HG03095 (cell line): ENCODE measurements at regions not wholly inside any gene's neighbourhood (a gene's known extent, or its start where the extent isn't known, plus 50 kb on each side); places are given as distances from the start of the nearest gene placed in this dataset.
"Not testable (repeated sequence)": the region's sequence is repeated elsewhere in the genome, so short reads cannot be mapped to it uniquely, and the experiment has no call there.

Experiments used
- ATAC-seq: cut with Tn5 transposase; IDR thresholded peaks from one replicate; pipeline ENCODE4 v1.9.1; 2021; ENCODE audit warnings: moderate library complexity; ENCODE audit not compliant: unreplicated experiment

DNA sequence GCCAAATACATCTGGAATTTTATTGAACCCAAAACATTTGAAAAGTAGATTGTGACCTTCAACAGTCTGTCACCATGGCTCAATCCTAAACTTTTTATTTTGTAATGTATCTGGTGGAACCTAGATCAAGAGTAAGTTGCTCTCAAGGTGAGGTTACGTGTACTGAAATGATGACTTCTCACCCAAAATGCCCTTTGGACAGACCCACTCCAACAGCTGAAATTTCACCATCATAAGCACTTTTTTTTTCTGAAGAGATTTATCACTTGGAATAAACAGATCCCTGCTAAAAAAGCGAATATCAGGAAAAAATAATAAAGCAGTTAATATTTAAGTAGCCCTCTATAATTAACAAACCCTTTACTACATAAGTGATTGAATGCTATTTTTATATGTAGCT is 155.0 kb upstream of the FBXL7 start:
- no peak for ATAC-seq

DNA sequence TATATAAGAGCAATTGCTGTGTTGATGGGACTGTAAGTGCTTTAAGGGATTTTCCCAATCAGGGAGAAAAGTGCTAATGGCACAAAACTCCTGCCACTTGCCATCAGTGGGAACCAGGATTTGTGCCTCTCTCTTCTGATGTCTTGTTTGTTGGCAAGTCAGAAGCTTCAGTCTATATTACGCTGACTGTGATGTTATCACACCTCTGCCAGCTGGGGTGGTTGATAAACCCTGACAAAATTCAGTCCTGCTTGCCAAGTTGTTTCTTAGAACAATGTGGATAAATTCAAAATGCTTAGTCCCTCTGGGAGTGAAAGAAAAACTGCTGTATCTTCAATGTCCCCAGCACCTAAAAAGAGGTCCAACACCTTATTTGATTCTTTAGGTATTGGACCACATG is 161.4 kb upstream of the FBXL7 start:
- no peak for ATAC-seq

DNA sequence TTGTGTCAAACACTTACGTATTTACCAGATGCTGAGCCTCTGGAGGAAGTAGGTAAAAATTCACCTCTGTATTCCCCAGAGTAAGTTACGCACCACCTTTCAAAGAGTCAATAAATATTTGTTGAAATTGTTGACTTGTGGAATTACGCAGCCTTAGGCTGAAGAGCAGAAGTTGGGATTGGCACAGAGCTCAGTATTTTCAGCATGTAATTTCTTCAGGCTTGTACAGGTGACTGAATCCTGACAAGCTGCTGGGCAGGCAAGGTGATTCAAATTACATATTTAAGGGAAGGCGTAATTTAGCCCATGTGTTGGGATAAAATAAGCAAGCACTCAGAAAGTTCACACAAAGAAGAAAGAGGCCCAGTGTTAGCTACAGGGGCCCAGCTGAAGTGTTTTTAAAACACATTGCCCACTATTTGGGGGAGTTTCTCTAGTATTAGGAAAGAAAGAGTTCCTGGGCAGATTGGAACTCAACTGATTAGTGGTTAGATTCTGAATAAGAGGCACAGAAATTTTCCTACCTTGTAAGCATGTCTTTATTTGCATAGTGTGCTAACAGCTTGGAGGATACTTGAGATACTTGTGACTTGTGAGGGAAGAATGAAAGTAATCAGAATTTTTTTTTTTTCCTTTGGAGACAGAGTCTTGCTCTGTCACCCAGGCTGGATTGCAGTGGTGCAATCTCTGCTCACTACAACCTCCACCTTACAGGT is 165.3 kb upstream of the FBXL7 start:
- ATAC-seq: no peak

- no peak for ATAC-seq
These were observed 166.9 kb upstream of the FBXL7 start for GRCh38 chr5:15333091-15333490.

- ATAC-seq: no peak
These were observed 173.0 kb upstream of the FBXL7 start for GRCh38 chr5:15326932-15327331.

DNA sequence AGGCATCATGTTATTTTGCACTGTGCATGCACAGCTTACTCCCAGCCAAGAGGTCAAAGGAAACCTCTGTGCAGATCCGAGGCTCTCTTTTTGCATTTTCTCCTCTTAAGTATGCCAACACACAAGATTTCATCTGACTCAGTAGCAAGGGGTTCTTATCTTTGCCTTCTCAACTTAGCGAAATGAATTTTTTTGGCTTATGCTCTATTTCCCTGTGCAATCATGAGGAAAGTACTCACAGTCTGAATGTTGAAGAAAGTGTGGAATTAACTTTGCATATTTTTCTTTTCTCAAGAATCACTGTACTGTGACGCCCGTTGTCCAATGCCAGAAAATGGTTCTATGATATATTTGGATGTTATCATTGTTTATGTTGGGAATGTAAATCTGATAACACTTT is 173.5 kb upstream of the FBXL7 start:
- no peak for ATAC-seq

- ATAC-seq: no peak
These were observed 177.6 kb upstream of the FBXL7 start for GRCh38 chr5:15322421-15322820.

DNA sequence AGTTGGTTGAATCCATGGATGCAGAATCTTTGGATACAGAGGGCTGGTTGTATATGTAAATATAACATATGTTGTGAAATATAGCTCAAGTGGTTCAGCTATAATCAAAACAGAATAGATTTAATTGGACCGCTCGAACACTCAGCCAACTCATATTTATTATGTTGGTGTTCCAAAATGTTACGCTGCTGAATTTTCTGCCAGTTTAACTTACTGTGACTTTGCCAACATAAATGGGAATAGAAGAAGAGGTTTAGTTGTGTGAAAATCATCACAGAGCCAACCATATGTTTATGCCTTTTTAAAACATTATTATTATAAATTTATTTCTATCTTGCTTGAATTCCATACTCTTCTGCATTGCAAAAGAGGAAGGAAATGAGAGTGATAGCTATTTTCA is 178.2 kb upstream of the FBXL7 start:
- no peak for ATAC-seq

DNA sequence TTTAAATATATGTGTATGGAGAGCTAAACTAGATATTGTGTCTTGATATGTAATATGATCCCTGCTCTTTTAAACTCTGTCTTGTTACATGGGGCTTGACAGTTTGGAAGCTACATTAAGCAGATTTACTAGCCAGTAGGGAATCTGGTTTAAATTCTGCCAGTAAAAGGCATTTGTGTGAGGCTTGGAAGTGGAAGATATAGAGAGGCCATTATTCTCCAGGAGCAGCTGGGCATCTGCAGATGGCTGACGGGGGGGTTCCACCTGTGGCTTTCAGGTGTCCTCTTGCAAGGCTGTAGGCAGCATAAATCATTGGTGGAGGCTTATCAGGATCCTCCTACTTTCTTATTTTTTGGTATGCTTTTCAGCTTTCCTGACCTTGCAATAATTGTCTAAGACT is 179.1 kb upstream of the FBXL7 start:
- ATAC-seq: no peak

DNA sequence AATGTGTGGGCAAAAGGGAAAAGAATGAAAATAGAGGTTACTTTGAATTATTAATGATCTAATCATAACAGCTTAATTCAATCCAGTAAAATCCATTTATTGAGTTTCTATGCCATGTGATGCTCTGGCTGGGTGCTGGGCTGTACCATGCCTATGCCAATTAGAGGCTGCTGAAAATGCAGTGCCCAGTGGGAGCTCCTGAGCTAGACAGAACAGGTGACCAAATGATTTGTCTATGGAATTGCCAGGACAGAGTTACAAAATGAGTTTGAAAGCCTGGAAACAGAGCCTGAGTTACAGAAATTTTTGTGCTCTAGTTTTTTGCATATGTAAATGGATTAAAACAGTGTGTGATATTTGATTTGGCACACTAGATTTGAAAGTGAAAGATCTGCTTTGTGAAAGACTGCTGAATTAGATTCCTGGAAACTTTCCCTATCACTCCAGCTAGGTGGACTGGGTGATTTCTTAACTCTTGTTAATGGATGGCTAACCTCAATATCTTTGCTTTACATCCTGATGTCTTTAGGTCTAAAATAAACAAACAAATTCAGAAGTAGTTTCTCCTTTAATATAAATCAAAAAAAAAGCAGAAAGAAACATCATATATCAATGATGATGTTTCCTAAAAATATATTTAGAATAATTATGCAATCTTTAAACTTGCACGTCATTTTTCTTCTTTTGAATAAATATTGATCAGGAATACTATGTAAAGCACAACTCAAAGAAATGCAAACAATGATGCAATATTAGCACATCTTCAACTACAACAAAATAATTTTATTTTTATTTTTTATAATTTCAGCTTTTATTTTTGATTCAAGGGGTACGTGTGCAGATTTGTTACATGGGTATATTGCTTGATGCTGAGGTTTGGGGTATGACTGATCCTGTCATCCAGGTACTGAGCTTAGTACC is 194.8 kb upstream of the FBXL7 start:
- no peak for ATAC-seq

GRCh38 chr5:15304066-15304731 is 195.8 kb upstream of the FBXL7 start:
- ATAC-seq: no peak

DNA sequence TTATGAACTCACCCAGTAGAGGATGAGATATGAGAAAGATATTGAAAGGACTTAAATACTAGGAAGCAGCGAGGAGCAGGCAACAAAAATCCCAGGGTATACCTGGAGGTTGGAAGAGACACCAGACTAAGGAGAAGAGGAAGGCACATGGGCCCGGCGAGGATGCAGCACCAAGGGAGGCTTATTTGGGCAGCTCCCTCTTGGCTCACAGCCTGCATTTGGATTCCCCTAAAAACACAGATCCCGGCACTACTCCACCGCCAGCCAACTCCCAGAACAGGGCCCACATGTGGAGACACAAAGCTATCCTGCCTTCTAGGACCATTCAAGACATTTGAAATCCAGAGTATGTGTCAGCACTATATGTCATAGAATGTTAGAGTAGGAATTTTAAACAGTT is 199.8 kb upstream of the FBXL7 start:
- no peak for ATAC-seq

GRCh38 chr5:15290953-15291352 is 209.0 kb upstream of the FBXL7 start:
- ATAC-seq: no peak

DNA sequence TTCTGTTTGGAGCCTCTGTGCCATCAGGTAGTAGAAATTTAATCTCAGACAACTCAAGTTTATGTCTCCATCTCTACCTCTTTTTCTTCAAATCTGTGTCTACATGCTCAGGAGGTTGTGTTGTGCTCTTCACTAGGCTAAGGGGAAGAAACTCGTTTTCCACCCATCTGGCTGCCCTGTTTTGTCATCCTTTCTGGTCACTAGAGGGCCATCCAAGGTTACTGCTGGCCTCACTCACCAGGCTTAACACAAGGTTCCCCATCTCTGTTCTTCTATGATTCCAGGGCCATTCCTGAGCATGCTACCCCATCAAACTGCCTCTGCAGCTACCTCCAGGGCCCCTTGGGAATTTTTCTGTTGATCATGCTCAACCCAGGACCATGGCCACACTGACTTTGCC is 213.3 kb upstream of the FBXL7 start:
- ATAC-seq: no peak

DNA sequence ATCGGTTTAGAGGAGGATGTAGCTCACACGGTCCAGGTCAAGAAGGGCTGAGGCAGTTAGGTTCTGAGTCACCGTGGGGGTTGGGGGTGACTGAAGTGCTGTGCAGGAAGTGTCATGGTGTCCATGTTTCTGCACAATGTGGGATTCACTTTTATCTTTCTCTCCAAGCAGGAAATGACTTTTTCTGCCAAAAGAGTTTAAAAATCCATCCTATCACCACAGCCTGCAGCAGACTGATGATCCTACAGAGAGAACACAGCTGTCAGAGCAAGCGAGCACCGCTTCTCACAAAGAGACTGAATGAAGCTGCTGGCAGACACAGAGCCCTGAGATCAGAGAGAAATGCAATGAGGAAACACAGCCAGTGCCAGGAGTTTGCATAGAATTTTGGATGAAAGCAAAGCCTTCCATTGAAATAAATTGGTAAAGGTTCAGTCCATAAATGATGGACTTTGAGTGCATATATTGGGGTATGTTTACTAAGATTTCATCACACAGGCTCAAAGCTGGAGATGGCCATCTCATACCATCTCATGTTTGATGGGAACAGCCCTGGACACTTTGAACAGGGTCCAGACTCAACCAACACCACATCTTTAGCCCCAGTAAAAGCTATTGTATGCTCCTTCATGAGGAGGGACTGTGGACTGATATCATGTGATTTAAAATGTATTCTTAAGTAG is 213.9 kb upstream of the FBXL7 start:
- no peak for ATAC-seq

GRCh38 chr5:15284706-15285105 is 215.3 kb upstream of the FBXL7 start:
- ATAC-seq: no peak

- no peak for ATAC-seq
These were observed 216.9 kb upstream of the FBXL7 start for GRCh38 chr5:15283076-15283475.

DNA sequence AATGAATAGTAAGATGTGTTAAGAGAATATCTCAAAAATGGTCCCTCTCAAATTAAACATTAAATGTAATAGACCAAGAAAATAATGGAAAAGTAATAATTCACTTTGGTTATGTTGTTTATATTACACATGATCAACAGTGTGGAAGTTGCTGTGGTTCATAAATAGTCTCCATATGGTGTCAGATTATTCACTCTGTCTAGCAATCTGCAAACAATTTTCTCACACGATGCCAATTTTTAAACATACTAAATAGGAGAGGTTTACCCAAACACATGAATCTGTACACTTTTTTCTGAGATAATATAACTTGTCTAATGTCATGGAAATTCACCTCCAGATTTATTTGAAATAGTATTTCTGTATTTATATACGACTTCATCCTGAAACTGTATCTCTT is 217.4 kb upstream of the FBXL7 start:
- ATAC-seq: no peak

DNA sequence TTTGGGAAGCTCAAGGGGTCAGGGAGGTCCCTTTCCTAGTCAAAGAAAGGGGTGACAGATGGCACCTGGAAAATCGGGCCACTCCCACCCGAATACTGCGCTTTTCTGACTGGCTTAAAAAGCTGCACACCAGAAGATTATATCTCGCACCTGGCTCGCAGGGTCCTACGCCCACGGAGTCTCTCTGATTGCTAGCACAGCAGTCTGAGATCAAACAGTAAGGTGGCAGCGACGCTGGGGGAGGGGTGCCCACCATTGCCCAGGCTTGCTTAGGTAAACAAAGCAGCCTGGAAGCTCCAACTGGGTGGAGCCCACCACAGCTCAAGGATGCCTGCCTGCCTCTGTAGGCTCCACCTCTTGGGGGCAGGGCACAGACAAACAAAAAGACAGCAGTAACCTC is 228.4 kb upstream of the FBXL7 start:
- not testable (repeated sequence) for ATAC-seq

DNA sequence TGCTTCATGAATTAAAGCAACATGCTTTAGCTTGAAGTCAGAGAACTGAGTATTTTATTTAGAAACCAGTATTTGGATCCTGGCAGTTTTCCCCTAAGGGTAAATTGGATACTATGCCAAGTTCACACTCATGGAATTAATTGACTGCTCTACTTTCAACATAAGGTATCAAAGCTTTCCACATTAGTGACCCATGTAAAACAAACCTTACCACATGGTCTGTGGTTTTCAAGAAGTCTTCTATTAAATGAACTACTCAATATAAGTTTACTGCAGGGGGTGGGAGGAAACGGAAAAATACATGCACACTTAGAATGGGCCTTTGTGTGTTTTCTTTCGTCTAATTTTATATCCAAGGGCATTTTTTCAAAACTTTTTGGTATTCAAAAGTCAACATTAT is 232.0 kb upstream of the FBXL7 start:
- ATAC-seq: no peak

DNA sequence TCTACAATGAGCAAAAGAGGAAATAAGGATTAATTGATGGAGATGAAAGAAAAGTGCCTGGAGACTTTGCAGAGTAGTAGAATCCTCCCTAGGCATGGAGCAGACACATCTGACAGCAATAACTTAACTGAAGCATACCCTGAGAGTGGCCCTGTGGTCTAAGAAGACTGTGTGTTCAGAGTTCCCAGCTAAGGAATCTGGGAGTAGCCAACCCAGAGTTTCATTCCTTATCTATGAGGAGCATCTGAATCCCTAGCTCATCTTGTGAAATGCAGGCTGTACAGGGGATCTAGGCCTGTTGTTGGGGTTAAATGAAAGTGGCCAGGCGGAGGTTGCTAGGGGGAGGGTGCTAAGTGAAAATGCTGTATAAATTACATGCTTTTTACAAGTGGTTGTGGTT is 233.1 kb upstream of the FBXL7 start:
- no peak for ATAC-seq
